SK-N-SH treated with all-trans-retinoic acid at 6 μM for 48 hours (cell line): ENCODE measurements at regions not wholly inside any gene's neighbourhood (a gene's known extent, or its start where the extent isn't known, plus 50 kb on each side); places are given as distances from the start of the nearest gene placed in this dataset.
"Not testable (repeated sequence)": the region's sequence is repeated elsewhere in the genome, so short reads cannot be mapped to it uniquely, and the experiment has no call there.

Experiments
- ATAC-seq: fragments of 200-7000 bp; cut with Tn5 transposase; 3 replicates; pipeline ENCODE4 v1.9.1; 2020; ENCODE audit warnings: mild to moderate bottlenecking, moderate library complexity
- ARNTL ChIP-seq: fragments of 450-650 bp; formaldehyde crosslinking; IDR thresholded peaks from 2 replicates; pipeline ENCODE4 v1.5.0; 2020; ENCODE audit warnings: low read depth, mild to moderate bottlenecking, moderate library complexity, borderline replicate concordance
- BACH2 ChIP-seq: fragments of 250-450 bp; sonication (Bioruptor Pico); IDR thresholded peaks from 2 replicates; pipeline ENCODE4 v1.9.0; 2021; ENCODE audit warnings: mild to moderate bottlenecking, borderline replicate concordance
- CREB5 ChIP-seq: fragments of 250-450 bp; sonication (Bioruptor Pico); IDR thresholded peaks from 2 replicates; pipeline ENCODE4 v1.5.1; 2020; ENCODE audit warnings: low read depth, mild to moderate bottlenecking, moderate library complexity
- CSDC2 ChIP-seq: fragments of 250-450 bp; sonication (Bioruptor Pico); IDR thresholded peaks from 2 replicates; pipeline ENCODE4 v1.5.0; 2020; ENCODE audit warnings: mild to moderate bottlenecking, moderate library complexity
- ESRRG ChIP-seq: fragments of 250-450 bp; sonication (Bioruptor Pico); IDR thresholded peaks from 2 replicates; pipeline ENCODE4 v1.6.1; 2021; ENCODE audit warnings: mild to moderate bottlenecking
- GLIS3 ChIP-seq: fragments of 250-450 bp; sonication (Bioruptor Pico); IDR thresholded peaks from 2 replicates; pipeline ENCODE4 v1.5.0; 2020; ENCODE audit warnings: mild to moderate bottlenecking, moderate library complexity
- ISL1 ChIP-seq: fragments of 250-450 bp; sonication (Bioruptor Pico); IDR thresholded peaks from 2 replicates; pipeline ENCODE4 v2.1.2; 2022; ENCODE audit warnings: mild to moderate bottlenecking, moderate library complexity
- POU6F1 ChIP-seq: fragments of 250-450 bp; sonication (Bioruptor Pico); IDR thresholded peaks from 2 replicates; pipeline ENCODE4 v1.8.0; 2021; ENCODE audit warnings: low read depth, mild to moderate bottlenecking, moderate library complexity, borderline replicate concordance
- PPARA ChIP-seq: fragments of 250-450 bp; sonication (Bioruptor Pico); IDR thresholded peaks from 2 replicates; pipeline ENCODE4 v1.5.0; 2020; ENCODE audit warnings: mild to moderate bottlenecking, borderline replicate concordance
- SNAI2 ChIP-seq: fragments of 250-450 bp; sonication (Bioruptor Pico); IDR thresholded peaks from 2 replicates; pipeline ENCODE4 v1.5.0; 2020; ENCODE audit warnings: mild to moderate bottlenecking, moderate library complexity
- TCF4 ChIP-seq: fragments of 250-450 bp; sonication (Bioruptor Pico); IDR thresholded peaks from 2 replicates; pipeline ENCODE4 v1.8.0; 2021; ENCODE audit warnings: mild to moderate bottlenecking, moderate library complexity, borderline replicate concordance
- TOX ChIP-seq: fragments of 250-450 bp; sonication (Bioruptor Pico); IDR thresholded peaks from 2 replicates; pipeline ENCODE4 v1.8.0; 2021; ENCODE audit warnings: mild to moderate bottlenecking, moderate library complexity, borderline replicate concordance
- ZC3H10 ChIP-seq: fragments of 250-450 bp; sonication (Bioruptor Pico); IDR thresholded peaks from 2 replicates; pipeline ENCODE4 v1.5.1; 2021; ENCODE audit warnings: mild to moderate bottlenecking, moderate library complexity
- ZFP3 ChIP-seq: fragments of 250-450 bp; sonication (Bioruptor Pico); IDR thresholded peaks from 2 replicates; pipeline ENCODE4 v1.5.0; 2020; ENCODE audit warnings: mild to moderate bottlenecking, moderate library complexity
- ZFP30 ChIP-seq: fragments of 450-650 bp; formaldehyde crosslinking; IDR thresholded peaks from 2 replicates; pipeline ENCODE4 v1.5.0; 2022; ENCODE audit warnings: mild to moderate bottlenecking, moderate library complexity
- ZNF565 ChIP-seq: fragments of 450-650 bp; formaldehyde crosslinking; conservative IDR thresholded peaks from 2 replicates; pipeline ENCODE4 v1.5.0; 2020; ENCODE audit warnings: low read depth, mild to moderate bottlenecking, moderate library complexity
- ZNF70 ChIP-seq: fragments of 450-650 bp; formaldehyde crosslinking; IDR thresholded peaks from 2 replicates; pipeline ENCODE4 v1.5.0; 2020; ENCODE audit warnings: mild to moderate bottlenecking, moderate library complexity
- ZNF8 ChIP-seq: fragments of 450-650 bp; formaldehyde crosslinking; IDR thresholded peaks from 2 replicates; pipeline ENCODE4 v1.5.0; 2020; ENCODE audit warnings: mild to moderate bottlenecking, moderate library complexity
- TF ChIP-seq, protein P1 (sequence below): fragments of 250-450 bp; sonication (Bioruptor Pico); IDR thresholded peaks from 2 replicates; pipeline ENCODE4 v1.5.1; 2021; ENCODE audit warnings: mild to moderate bottlenecking, moderate library complexity

- TF ChIP-seq, protein P1, sequence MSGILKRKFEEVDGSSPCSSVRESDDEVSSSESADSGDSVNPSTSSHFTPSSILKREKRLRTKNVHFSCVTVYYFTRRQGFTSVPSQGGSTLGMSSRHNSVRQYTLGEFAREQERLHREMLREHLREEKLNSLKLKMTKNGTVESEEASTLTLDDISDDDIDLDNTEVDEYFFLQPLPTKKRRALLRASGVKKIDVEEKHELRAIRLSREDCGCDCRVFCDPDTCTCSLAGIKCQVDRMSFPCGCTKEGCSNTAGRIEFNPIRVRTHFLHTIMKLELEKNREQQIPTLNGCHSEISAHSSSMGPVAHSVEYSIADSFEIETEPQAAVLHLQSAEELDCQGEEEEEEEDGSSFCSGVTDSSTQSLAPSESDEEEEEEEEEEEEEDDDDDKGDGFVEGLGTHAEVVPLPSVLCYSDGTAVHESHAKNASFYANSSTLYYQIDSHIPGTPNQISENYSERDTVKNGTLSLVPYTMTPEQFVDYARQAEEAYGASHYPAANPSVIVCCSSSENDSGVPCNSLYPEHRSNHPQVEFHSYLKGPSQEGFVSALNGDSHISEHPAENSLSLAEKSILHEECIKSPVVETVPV: no peak
- no peak for TF ChIP-seq ARNTL
- TF ChIP-seq BACH2 (CRISPR knock-in tag): no peak
Observed at GRCh38 chr6:15819226-15819625, 156.4 kb upstream of the DTNBP1 start (continued).

GRCh38 chr6:15818491-15818890 lies 155.7 kb upstream of the DTNBP1 start:
- ATAC-seq: no peak
- TF ChIP-seq GLIS3 (CRISPR knock-in tag) (no peak), TOX (CRISPR knock-in tag) (no peak), POU6F1 (no peak), BACH2 (CRISPR knock-in tag) (no peak), PPARA (CRISPR knock-in tag) (no peak), CSDC2 (CRISPR knock-in tag) (no peak), ISL1 (CRISPR knock-in tag) (no peak), ZFP30 (no peak), ZC3H10 (CRISPR knock-in tag) (no peak)

GRCh38 chr6:15818044-15818443 lies 155.2 kb upstream of the DTNBP1 start:
- no peak for ATAC-seq
- TF ChIP-seq CREB5 (no peak), ZFP3 (CRISPR knock-in tag) (no peak), ZNF70 (no peak), CSDC2 (CRISPR knock-in tag) (no peak), SNAI2 (CRISPR knock-in tag) (no peak), ESRRG (CRISPR knock-in tag) (no peak), POU6F1 (no peak), ZNF8 (CRISPR knock-in tag) (no peak), ZNF565 (CRISPR knock-in tag) (no peak), TOX (CRISPR knock-in tag) (no peak), ZFP30 (no peak), BACH2 (CRISPR knock-in tag) (no peak), GLIS3 (CRISPR knock-in tag) (no peak), ZC3H10 (CRISPR knock-in tag) (no peak)
- TF ChIP-seq, protein P1: no peak

- ATAC-seq: no peak
- TF ChIP-seq ZNF70 (no peak), ZFP3 (CRISPR knock-in tag) (no peak), ZFP30 (no peak), TCF4 (CRISPR knock-in tag) (no peak), TOX (CRISPR knock-in tag) (no peak), CSDC2 (CRISPR knock-in tag) (no peak)
Observed at GRCh38 chr6:15817100-15817499, 154.3 kb upstream of the DTNBP1 start.

DNA sequence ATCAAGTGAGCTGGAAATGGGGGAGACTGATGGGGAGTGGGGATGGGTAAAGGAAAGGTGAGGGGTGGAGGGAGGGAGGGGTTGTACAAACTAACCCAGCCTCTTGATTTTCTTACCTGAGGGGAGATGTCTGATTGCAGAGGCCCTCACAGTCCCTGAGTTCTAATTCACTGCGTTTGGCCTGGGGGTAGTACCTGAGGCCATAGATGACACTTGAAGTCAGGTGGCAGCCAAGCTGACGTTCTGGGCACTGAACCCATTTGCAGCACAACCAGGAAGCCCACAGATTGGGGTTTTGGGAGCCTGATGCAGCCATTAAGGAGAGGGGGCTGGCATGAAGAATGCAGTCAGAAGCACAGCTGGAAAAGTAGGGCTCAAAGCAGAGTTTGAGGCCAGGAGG lies 153.8 kb upstream of the DTNBP1 start:
- no peak for ATAC-seq

DNA sequence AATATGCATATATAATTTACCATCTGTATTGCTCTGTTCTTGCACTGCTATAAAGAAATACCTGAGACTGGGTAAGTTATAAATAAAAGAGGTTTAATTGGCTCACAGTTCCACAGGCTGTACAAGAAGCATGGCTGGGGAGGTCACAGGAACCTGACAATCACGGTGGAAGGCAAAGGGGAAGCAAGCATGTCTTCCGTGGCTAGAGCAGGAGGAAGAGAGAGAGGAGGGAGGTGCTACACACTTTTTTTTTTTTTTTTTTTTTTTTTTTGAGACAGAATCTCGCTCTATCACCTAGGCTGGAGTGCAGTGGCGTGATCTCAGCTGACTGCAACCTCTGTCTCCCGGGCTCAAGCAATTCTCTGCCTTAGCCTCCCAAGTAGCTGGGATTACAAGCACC lies 150.9 kb upstream of the DTNBP1 start:
- ATAC-seq: not testable (repeated sequence)

More for the DNA sequence above, 153.8 kb upstream of the DTNBP1 start:
- TF ChIP-seq ESRRG (CRISPR knock-in tag) (no peak), CREB5 (no peak), PPARA (CRISPR knock-in tag) (no peak), ZC3H10 (CRISPR knock-in tag) (no peak), ZNF70 (no peak), ISL1 (CRISPR knock-in tag) (no peak)
- TF ChIP-seq, protein P1: no peak
- TF ChIP-seq, all 23 proteins: peak for 0
